Activated CD4-positive, alpha-beta T cell treated with anti-CD3 and anti-CD28 coated beads, Interleukin-2, Interleukin-6, amounts not matched to agents 100 ng/mL and 50 ng/mL, durations not matched to agents 16 hours and 8 hours (primary cell): ENCODE measurements at regions not wholly inside any gene's neighbourhood (a gene's known extent, or its start where the extent isn't known, plus 50 kb on each side); places are given as distances from the start of the nearest gene placed in this dataset.

ENCODE experiments used
- DNase-seq: peaks from one replicate; pipeline ENCODE4 v3.0.0-alpha.2; 2020

DNA sequence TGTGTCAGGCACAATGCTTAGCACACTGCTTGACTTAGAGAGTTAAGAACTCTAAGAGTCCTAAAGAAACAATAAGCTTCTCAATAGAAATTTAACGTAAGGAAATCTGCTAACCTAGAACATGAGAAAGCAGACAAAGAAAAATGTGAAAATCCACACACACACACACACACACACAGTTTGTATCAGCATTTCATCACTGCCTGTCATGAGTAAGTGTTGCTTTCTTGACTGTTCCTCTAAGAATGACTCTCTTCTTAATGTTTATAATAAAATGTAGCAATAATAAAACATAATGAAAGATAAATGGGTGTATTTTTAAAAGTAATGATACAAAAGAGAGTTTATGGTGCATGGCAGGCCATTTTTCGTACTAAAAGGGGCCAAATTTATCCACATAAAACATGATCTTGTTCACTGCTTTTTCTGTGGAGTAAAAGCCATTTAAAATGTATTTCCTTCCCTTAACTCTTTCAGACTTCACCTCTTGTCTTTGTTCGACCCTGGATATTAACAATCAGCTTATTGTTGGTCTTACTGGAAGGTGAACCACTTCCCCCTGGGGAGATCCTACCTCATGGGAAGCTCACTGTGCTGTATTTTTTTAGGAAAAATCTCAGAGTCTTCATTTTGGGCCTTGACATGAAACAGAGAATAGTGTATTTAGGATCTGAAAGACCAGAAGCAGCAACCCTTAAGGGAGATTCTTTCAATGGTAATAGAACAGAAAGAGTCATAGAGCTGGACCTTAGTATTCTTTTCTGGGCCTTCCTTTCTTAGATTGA lies 107.3 kb upstream of the ANKRD55 start:
- DNase-seq: no peak

DNA sequence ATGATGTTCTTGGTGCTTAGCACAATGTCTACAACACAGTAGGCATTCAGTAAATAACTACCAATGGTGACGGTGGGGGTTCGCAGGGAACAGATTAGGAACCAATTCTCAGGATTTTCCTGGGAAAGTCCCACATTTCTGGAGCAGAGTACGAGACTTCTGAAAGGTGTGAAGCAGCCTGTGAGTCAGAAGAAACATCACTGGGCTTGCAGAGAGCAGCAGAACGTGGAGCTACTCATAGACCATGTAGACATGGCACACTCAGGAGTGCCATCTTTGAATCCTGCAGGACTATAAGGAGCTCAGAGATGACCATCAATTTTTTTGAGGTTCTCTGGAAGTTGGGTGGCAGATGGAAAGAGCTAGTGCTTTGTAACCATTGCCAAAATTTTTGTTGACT lies 106.6 kb upstream of the ANKRD55 start:
- no peak for DNase-seq

DNA sequence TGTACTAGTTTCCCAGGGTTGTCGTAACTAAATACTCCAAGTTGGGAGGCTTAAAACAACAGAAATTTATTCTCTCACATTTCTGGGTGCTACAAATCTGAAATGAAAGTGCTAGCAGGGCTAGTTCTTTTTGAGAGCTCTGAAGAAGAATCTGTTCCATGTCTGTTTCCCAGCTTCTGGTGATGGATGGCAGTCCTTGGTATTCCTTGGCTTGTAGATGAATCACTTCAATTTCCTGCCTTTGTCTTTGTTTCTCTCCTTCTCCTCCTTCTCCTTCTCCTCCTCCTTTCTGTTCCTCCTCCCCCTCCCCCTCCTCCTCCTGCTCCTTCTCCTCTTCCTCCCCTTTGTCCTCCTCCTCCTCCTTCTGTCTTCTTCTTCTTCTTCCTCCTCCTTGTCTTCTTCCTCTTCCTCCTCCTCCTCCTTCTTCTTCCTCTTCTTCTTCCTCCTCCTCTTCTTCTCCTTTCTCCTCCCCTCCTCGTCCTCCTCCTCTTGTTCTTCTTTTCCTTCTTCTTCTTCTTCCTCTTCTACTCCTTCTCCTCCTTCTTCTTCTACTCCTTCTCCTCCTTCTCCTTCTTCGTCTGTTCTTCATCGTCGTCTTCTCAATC lies 104.7 kb upstream of the ANKRD55 start:
- no peak for DNase-seq

DNA sequence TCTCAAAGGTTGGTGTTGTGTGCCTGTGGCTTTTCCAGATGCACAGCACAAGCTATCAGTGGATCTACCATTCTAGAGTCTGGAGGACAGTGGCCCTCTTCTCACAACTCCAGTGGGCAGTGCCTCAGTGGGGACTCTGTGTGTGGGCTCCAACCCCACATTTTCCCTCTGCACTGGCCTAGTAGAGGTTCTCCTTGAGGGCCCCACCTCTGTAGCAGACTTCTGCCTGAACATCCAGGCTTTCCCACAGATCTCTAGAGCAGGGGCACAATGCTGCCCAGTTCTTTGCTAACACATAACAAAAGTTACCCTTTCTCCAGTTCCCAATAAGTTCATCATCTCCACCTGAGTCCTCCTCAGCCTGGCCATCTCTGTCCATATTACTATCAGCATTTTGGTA lies 102.1 kb upstream of the ANKRD55 start:
- no peak for DNase-seq

DNA sequence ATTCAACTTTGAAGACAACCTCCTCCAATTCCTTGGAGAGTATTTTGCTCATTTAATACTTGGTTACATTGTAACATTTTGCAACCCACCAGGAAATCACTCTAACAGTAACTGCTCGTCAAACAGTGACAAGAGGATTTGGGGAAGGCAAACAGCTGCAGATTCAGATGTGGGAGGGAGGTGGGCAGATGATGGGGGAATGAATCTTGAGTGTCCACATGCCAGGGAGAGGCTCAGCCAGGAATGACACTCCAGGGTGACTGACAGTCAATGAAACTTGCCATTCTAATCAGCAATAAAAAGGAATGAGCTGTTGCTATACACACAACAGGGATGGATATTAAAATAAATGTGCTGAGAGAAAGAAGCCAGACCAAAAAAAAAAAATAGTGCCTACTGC lies 97.7 kb upstream of the ANKRD55 start:
- DNase-seq: no peak

DNA sequence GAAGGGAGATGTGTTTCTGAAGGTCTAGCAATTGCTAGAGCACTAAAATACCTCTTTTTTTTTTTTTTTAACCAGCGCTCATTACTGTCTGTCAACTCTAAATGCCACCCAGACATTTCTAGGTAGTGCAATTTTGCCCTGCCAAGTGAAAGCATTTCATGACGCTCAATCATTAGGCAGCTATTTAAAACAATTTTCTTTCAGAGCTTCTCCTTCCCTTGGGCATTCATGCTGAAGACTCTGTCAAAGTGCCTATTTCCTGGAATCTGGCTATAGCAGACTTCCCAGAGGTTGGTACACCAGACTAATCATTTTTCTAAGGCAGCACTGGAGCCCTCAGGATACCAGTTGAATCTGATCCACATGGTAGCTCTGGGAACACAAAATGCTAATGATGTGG lies 97.0 kb upstream of the ANKRD55 start:
- DNase-seq: no peak

DNA sequence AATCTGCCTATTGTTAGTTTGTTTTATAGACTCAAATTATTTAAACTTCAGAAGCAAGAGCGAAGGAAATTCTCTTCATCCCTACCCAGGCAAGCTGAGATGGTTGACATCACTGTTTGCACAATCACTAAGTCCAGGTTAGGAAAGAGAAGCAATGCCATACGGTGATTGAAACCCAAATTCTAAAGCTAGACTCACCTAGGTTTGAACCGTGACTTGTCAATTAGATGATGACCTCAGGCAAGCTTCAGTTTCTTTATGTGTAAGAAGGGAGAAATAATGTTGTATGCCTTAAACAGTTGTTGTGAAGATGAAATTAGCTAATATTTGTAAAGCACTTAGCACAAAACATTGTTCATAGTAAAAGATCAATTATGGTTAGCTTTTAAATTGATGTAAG lies 96.5 kb upstream of the ANKRD55 start:
- DNase-seq: peak; percentile 71

DNA sequence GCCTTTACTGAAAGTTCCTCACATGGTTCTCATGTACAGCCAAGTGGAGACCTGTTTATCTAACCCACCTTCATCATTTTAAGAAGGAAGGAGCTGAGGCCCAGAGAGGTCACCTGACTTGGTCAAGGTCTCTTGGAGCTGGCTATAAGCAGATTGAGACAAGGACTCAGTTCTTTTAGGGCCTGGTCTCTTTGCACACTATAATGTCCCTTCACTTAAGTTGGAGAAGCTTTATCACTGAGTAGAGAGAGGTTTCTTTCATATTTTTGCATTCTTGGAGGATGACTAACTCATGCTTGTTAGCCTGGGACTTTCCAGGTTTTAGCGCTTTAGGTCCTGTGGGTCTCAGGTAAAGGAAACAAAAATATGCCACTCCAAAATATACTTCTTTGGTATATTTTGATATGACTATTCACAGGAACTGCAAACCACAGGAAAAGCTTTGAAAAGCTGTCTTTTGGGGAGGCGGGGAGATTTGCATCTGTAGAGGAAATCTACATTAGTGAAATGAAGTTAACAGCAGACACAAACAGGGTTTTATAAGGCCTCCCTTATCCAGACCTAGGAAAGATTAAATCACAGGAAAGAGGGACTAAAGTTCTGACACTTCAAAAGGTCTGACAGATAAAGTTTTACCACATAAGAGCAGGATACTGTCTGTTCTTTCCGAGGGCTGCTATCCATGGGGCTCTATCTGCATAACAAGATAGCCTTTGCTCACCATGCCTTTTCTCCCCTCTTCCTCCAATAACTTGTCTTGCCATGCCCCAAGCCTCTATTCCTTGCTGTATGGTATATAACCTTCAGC lies 95.8 kb upstream of the ANKRD55 start:
- peak; percentile 84 for DNase-seq

DNA sequence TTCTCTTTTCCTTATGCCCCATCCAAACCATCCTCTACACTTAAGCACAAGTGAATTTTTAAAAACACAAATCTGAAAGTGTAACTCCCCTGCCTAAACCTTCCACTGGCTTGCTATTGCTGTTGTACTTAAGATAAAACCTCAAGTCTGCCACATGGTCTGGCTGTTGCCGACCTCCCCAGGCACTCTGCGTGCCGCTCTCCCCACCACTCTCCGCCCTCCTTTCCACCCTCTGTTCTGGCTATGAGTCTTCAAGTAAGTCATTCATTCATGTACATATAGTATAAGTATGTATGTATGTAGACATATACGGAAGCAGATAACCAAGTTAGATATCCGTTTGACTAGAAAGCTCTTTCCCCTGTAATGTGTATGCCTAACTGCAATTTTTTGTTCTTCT lies 94.7 kb upstream of the ANKRD55 start:
- peak; percentile 94 for DNase-seq

DNA sequence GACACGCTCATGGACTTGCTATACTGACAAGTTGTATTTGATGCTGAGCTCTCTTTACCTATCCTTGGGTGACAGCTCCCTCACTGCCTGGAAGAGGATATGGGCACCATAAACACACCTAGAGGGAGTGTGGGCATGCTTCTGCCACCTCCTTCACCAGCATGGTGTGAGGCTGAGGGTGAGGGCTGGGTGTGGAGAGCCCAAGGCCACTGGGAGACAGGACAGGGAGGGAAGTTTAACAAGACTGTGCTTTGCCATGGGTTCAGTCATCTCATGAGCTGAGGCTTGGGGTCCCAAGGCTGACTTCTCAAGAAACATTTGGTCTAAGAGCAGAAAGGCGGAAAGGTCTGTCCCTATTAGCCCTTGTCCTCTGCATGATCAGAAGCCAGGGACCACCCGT lies 93.6 kb upstream of the ANKRD55 start:
- no peak for DNase-seq

DNA sequence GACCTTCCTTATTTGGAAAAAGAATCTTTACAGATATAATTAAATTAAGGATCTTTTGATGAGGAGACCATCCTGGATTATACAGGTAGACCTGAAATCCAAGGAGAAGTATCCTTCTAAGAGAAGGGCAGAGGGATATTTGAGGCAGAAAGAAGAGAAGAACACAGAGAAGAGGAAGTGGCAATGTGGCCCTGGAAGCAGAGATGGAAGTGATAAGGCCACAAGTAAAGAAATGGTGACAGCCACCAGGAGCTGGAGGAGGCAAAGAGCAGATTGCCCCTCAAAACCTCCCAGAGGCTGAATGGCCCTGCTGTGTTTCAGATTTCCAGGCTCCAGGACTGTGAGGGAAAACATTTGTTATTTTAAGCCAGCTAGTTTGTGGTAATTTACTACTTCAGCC lies 93.0 kb upstream of the ANKRD55 start:
- DNase-seq: no peak

DNA sequence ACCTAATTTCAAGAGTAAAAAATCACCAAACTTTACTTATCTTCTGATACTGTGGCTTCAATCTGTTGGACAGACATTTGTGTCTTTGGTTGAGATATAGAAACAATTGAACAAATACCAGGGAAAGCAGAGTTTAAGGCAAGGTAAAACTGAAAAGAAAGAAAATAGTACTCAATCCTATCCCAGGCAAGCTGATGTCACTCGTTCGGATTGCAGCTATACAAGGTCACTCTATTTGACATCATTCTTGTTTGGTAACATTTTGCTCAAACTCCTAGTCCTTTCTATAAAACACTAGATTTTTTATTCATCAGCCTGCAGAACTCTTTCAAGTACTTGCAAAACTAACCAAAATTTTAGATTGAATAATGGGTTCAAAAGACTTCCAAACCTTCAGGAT lies 91.9 kb upstream of the ANKRD55 start:
- no peak for DNase-seq

DNA sequence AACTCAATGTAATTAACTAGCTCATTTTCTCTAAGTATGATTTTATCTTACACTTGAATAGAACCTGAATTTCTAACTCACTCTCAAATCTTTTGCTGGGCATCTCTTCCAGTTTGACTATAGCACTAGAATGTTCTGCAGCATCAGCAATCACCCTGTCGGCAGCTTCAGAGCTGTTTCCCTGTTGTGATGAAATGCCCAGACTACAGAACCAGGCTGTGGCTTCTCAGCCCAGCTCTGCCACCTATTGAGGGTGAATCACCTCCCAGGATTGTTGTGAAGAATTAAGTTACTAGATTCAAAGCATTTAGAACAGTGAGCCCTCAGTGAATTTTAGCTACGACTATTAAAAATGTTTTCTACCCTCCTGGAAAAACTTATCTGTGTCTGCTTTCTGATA lies 90.4 kb upstream of the ANKRD55 start:
- peak; percentile 50 for DNase-seq

DNA sequence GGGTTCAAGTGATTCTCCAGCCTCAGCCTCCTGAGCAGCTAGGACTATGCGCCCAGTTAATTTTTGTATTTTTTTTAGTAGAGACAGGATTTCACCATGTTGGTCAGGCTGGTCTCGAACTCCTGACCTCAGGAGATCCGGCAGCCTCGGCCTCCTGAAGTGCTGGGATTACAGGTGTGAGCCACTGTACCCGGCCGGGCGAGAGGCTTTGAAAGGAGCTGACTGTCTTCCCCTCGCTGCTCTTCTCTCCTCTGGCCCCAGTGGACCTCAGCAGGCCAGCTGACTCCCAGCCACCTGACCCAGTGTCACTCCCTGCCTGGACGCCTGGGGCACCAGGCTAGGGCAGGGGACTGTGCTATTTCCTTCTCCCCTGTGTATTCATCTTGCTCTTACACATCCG lies 89.5 kb upstream of the ANKRD55 start:
- DNase-seq: no peak

DNA sequence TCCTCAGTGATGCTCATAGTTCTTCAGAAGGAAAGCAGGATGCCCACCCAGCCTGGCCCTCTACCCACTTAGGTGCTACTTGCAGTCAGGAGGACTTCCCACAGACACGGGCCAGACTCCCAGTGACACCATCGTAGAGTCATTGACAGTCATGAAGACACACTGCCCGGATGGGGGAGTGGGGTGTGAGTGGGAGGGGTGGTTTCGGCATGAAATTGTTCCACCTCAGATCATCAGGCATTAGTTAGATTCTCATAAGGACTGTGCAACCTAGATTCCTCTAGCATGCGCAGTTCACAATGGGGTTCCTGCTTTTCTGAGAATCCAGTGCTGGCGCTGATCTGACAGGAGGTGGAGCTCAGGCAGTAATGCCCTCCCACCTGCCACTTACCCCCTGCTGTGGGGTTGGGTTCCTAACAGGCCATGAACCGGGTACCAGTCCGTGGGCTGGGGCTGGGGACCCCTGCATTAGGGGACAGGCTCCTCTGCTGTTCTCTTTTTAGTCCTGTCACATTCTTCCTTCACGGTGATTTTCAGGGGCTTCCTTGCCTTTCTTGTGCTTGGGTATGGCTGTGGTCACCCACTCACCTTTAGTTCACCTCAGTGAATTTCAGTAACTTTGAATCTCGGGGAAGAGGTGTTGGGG lies 88.2 kb upstream of the ANKRD55 start:
- no peak for DNase-seq

DNA sequence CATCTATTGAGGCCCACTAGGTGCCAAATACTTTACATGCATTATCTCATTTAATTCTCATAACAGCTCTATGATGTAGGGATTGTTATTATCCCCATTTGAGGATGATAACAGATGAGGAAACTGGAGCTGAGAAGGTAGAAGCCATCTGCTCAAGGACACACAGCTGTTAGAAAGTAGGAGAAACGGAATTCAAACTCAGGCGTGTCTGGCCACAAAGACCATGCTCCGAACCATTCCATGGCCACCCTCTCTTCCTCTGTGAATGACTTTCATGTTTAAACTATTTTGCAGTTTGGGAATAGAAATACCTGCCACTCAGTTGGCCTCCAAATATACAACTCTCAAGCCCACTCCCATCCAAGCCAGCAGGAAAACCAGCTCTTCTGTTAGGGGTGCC lies 87.6 kb upstream of the ANKRD55 start:
- DNase-seq: no peak

DNA sequence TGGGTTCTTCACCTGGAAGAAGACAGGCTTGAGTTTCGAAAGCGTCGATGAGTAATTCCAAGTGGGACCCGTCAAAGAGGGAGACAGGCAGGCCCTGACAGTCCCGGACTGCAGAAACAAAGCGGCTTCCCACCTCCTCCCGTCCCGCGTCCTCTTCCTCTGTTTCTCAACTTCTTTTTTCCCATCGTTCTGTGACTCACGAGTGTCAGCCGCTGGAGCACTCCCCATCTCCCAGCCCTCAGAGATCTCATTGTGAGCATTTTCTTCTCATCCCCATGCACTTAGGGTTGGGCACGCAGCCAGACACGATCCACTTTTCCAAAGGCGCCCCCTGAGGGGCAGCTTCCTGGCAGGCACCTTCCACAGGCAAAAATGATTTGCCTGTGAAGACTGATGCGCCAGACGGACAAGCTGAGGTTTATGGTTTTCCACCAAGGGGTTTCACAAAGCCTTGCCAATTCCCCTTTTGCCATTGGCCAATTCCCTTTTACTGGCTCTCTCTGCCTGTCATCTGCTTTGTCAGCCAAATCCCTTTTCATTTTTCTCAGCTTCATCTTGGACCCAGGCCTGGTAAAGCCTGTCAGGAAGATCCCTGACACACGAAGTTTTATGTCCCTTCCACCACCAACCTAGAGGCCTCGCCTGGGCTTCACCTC lies 86.5 kb upstream of the ANKRD55 start:
- DNase-seq: no peak

DNA sequence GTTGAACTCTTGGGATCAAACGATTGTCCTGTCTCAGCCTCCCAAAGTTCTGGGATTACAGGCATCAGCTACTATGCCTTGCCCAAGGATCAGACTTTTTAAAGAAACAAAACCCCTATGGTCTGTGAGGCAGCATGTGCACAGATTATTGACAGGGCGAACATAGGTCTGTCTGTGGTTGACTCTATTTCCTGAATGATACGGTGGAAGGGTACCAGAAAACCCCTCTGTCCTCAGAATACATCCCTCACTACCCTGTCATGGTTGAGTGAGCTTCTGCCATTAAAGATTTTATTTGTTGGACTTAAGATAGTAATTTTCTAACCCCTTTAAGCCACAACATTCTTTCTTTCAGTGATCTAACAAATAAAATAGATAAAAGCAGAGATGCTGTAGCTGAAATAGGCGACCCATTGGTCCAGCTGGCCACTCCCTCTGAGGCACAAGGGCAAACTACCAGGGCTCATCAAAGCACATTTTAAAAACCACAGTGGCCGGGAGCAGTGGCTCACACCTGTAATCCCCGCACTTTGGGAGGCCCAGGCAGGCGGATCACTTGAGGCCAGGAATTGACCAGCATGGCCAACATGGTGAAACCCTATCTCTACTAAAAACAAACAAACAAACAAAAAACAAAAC lies 84.9 kb upstream of the ANKRD55 start:
- DNase-seq: no peak

DNA sequence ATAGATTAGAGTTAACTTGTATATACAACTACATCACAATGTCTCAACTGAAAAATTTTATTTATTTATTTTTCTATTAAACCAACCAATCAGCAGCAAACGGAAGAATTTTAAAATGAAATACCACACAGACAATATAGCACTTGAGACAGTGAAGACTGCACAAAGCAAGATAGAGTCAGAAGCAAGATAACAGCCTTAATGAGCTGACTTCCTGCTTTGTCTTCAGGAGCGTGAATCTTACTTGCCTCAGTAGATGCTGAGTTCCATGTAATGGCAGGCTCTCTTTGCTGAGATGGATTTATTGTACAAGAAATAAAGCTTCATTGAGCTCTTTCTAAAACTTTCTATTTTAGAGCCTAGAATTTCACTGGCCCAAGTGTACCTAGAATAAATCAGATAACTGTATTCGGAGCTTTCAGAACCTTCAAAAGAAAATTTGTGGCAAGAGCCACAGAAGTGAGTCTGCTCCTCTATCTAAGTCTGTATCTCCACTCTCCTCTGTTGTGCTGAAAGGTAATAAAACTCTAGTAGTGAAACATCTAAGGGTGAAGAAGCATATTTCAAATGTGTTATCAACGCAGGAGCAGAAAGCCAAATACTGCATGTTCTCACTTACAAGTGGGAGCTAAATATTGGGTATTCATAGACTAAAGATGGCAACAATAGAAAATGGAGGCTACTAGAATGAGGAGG lies 83.3 kb upstream of the ANKRD55 start:
- no peak for DNase-seq

DNA sequence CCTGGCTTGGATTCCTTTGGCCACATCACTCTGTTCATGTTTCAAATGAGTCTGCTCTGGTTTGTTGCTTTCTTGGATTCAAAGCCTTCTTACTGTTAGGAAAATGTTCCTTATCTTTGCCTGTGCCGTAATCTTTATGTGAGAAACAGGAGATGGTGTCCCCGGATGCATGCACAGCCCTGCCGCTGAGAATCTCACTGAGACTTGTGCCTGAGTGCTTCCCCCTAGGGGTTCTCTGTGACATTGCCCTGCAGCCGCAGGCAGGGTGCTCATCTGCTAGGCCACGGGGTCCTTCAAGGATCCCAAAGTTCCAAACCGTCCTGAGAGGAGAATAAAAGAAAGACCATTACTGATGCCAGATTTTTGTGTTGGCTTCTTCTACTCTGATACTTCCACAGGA lies 81.4 kb upstream of the ANKRD55 start:
- no peak for DNase-seq

DNA sequence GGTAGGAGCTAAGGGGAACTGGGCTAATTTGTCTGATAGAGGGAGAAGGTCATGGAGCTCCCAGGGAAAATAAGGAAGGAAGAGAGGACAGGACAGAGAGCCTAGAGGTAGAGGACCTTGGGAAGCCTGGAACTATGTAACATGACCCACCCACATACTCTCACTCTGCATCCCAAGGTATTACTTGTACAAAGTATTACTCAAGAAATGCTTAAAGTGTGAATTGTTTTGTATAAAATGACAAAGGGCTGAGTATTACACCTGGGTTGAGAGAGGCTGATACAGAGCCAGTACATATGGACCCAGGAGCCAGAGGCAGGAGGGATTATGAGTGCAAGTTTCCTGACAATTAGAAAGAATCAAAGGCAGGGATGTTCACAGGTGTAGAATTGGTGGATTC lies 80.5 kb upstream of the ANKRD55 start:
- no peak for DNase-seq

DNA sequence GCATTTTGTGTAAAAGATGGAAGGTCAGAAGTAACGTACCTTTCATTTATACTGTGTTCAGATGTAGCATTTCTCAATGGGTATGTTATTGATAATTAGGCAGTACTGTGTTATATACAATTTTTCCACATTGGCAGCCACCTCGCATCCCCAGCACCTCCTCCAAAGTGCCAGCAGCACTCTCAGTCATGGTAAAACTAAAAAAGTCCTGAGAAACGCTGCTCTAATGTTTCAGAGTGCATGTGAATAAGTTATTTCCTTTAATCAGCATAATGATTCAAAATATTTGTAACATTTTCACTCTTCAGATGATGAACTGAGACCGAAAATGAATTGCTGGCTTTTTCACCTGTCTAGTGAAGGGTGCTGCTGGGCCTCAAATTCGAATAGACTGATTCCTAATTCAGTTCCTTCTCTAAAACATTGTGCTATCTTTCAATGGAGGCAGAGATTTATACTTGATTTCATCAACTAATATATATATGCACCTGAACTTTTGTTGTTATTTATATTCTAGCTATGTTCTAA lies 79.9 kb upstream of the ANKRD55 start:
- DNase-seq: peak; percentile 10
